ENCODE measurements at regions not wholly inside any gene's neighbourhood (a gene's known extent, or its start where the extent isn't known, plus 50 kb on each side); places are given as distances from the start of the nearest gene placed in this dataset.

DNA sequence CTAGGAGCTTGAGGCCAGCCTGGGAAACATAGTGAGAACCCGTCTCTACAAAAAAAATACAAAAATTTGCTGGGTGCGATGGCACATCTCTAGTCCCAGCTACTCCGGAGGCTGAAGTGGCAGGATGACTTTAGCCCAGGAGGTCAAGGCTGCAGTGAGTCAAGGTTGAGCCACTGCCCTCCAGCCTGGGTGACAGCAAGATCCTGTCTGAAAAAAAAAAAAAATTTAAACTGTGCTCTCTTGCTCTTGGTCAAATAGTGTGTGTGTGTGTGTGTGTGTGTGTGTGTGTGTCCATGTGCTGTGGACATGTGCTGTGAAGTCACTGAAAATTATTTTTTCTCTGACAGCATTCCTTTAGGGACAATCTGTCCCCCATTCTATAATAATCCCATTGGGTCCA lies 62.1 kb upstream of the TCF7L2 start:
- H3K4me3 Mint-ChIP-seq = no peak overlapping the region; a peak in 1 of 5 replicates
- Histone ChIP-seq H3K9me3 (ENCODE audit: control insufficient read depth, low read depth, low read length) (no peaks in the 10 kb centered on the region), H3K27ac (ENCODE audit: insufficient read length, low read depth, low read length) (no peak overlapping the region), H3K23ac (ENCODE audit: insufficient read length, low read depth, low read length) (no peak overlapping the region), H3K4me1 (ENCODE audit: insufficient read depth, low read length) (peaks cover 7% of the 10 kb centered on the region), H3K4ac (ENCODE audit: low read depth, low read length) (no peak overlapping the region), H2BK12ac (ENCODE audit: insufficient read length, low read depth, low read length) (no peak overlapping the region), H3T11ph (ENCODE audit: low read length) (no peak overlapping the region), H4K5ac (ENCODE audit: insufficient read length, low read depth, low read length) (no peak overlapping the region), H3K18ac (ENCODE audit: insufficient read length, low read depth, low read length) (no peak overlapping the region), H4K8ac (replicated peaks; ENCODE audit: insufficient read length, low read depth, low read length) (no peak overlapping the region), H2BK15ac (ENCODE audit: low read depth, low read length) (no peak overlapping the region), H3K23me2 (ENCODE audit: insufficient read length, low read depth, low read length, poor library complexity, severe bottlenecking) (peaks cover 4% of the 10 kb centered on the region), H3K56ac (ENCODE audit: insufficient read length, low read depth, low read length) (no peak overlapping the region), H2BK120ac (ENCODE audit: low read depth, low read length, poor library complexity, severe bottlenecking) (no peak overlapping the region), H2BK20ac (ENCODE audit: low read depth, low read length, poor library complexity, severe bottlenecking) (no peak overlapping the region), H4K20me1 (ENCODE audit: control insufficient read depth, insufficient read depth, insufficient read length) (no peaks in the 10 kb centered on the region), H2AFZ (ENCODE audit: low read length) (no peak overlapping the region), H4K91ac (ENCODE audit: insufficient read length, low read depth, low read length) (no peak overlapping the region), H2BK5ac (ENCODE audit: insufficient read length, low read length) (no peak overlapping the region), H3K79me1 (ENCODE audit: insufficient read depth, low read depth, low read length, poor library complexity, severe bottlenecking) (no peaks in the 10 kb centered on the region), H3K4me2 (ENCODE audit: insufficient read depth, insufficient read length, low read length) (no peak overlapping the region), H3K14ac (ENCODE audit: insufficient read depth, low read length) (no peak overlapping the region), H3K79me2 (ENCODE audit: insufficient read depth, low read length) (no peaks in the 10 kb centered on the region), H2AK5ac (ENCODE audit: insufficient read length, low read length) (no peak overlapping the region), H3K27me3 (ENCODE audit: insufficient read depth, low read length) (no peaks in the 10 kb centered on the region), H3K9ac (ENCODE audit: extremely low read depth, insufficient read length, low read length) (no peak overlapping the region)
- TF ChIP-seq, protein P1, sequence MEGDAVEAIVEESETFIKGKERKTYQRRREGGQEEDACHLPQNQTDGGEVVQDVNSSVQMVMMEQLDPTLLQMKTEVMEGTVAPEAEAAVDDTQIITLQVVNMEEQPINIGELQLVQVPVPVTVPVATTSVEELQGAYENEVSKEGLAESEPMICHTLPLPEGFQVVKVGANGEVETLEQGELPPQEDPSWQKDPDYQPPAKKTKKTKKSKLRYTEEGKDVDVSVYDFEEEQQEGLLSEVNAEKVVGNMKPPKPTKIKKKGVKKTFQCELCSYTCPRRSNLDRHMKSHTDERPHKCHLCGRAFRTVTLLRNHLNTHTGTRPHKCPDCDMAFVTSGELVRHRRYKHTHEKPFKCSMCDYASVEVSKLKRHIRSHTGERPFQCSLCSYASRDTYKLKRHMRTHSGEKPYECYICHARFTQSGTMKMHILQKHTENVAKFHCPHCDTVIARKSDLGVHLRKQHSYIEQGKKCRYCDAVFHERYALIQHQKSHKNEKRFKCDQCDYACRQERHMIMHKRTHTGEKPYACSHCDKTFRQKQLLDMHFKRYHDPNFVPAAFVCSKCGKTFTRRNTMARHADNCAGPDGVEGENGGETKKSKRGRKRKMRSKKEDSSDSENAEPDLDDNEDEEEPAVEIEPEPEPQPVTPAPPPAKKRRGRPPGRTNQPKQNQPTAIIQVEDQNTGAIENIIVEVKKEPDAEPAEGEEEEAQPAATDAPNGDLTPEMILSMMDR (conservative IDR thresholded peaks at IDR 0.05) = no peak
- peaks cover 44 to 46% of the 10 kb centered on the region in 2 experiments for H3K4me1 Mint-ChIP-seq
- peaks cover 12% of the 10 kb centered on the region for H3K27me3 Mint-ChIP-seq (ENCODE audit: low read depth)
- no peak for DNase-seq
- WGBS (ENCODE audit: extremely low coverage, insufficient read length, low lambda C conversion rate) = no CpG with 5 or more reads among the region's 3 CpGs
- H3K27ac Mint-ChIP-seq = peak overlapping the region in 1 of 3 experiments; percentile 21; a peak in 2 of 7 replicates
- H3K9me3 Mint-ChIP-seq = peaks cover 11 to 12% of the 10 kb centered on the region in 2 experiments; a peak in 3 of 5 replicates
- H3K36me3 Mint-ChIP-seq (ENCODE audit: insufficient read depth in 1 of 3, low read depth in 3 of 3) = no peaks in the 10 kb centered on the region; a peak in 2 of 7 replicates

All from H9 (cell line).